Stimulated activated CD8-positive, alpha-beta memory T cell treated with anti-CD3 and anti-CD28 coated beads, Interleukin-12 subunit alpha, Interleukin-12 subunit beta, amount 100 ng/mL, for 4 hours (primary cell): ENCODE measurements at regions not wholly inside any gene's neighbourhood (a gene's known extent, or its start where the extent isn't known, plus 50 kb on each side); places are given as distances from the start of the nearest gene placed in this dataset.
"Not testable (repeated sequence)": the region's sequence is repeated elsewhere in the genome, so short reads cannot be mapped to it uniquely, and the experiment has no call there.

ENCODE experiments used
- DNase-seq: peaks from one replicate; pipeline ENCODE4 v3.0.0-alpha.2; 2020; ENCODE audit warnings: low read depth

GRCh38 chr5:99315413-99316183 lies 386.8 kb upstream of the CHD1 start:
- no peak for DNase-seq

DNA sequence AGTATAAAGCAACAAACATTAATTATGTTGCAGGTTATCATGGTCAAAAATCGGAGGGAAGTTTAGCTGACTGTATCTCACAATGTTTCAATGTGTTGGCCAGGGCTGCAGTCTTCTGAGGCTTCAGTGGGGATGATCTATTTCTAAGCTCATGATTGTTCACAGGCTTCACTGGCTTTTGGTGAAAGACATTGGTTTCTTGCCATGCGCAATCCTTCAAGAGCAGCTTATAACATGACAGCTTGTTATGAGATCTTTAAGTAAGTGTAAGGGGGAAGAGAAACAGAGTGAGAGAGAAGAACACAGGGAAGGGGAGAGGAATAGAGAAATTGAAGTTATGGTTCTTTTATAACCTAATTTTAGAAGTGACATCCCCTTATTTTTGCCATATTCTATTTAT lies 385.9 kb upstream of the CHD1 start:
- no peak for DNase-seq

DNA sequence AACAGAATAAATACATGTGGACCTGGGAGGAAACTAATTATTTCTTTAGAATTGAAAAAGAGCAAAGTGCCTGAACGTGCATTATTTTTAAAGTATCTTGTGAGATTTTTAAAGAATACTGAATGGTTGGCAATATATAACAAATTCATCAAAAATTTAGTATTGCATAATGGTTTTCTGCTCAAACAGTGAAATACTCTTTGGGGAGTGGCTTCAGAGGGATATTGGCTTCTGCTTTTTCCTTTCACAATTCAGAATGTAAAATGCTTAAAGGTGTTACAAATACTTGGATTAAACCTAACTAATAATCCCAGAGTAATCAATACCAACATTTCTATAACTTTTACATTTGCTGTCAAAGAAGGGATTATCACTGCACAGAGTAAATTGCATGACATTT lies 379.3 kb upstream of the CHD1 start:
- no peak for DNase-seq

DNA sequence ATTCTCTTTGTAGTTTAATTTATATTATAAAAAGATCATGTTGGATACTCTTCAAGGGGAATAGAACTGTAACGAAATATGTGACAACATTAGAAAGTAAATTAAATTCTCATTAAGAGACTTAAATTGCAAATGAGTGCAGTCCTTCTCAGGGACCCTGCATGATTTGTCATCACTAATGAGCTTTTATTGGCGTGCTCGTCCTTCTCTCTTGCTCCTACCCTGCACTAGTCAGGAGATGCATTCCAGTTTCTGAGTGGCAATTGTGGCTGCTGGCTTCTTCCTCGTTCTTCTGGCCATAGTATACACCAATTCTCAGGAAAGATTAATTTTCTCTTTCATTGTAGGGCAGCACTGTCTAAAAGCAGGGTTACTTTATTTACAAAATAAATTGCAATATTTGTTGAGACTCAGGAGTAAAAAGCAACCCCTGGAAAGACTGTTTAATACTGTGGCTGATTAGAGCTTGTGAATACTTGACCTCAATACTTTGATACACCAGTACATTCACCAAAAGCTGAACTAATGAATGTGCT lies 376.3 kb upstream of the CHD1 start:
- no peak for DNase-seq

DNA sequence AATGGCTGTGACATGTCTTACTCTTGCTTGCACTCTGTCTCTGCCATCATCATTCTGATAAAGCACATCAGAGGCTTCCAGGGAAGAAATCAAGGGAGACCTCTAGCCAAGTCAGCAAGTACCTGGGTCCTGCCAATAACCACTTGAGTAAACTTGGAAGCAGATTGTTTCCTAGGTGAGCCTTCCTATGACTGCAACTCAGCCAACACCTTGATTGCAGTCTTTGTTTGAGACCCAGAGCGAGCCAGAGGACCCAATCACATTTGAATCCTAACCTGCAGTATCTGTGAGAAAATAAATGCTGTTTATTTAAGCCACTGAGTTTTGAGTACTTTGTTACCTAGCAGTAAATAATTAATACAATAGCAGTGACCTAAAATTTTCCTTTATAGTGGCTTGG lies 356.8 kb upstream of the CHD1 start:
- no peak for DNase-seq

DNA sequence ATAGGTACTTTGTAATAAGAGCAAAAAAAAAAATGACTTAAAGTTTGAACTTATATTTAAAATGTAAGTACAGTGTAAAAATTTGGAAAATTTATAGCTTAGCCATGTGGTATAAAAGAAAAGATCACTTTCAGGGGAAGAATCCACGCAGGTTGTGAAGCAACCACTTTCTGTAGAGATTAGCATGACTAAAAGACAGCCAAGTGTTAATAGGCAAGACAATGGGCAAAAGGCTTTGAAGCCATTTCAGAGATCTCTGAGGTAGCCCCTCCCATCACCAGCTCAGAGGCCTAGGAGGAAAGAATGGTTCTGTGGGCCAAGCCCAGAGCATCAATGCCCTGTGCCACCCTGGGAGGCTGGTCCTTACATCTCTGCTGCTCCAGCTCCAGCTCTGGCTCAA lies 346.3 kb upstream of the CHD1 start:
- DNase-seq: no peak

DNA sequence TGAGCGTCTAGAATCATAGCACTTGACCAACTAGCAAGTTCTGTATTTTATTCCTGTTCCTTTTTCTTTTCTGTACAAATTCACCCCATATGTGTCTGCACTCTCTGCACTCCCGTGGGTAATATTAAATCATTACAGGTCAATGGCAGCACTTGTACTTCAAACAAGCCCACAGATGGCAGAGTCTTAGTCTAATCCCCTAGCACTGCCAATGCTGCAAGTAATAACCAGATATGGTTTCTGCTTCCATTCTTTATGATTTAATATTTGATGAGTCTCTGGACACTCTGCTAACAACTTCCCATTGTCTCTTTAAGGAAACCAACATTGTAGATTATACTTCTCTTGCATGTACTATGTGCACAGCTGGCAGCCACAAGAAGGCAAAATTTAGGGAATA lies 343.8 kb upstream of the CHD1 start:
- no peak for DNase-seq

GRCh38 chr5:99258819-99259218 lies 330.0 kb upstream of the CHD1 start:
- no peak for DNase-seq

GRCh38 chr5:99248066-99248465 lies 319.3 kb upstream of the CHD1 start:
- no peak for DNase-seq

DNA sequence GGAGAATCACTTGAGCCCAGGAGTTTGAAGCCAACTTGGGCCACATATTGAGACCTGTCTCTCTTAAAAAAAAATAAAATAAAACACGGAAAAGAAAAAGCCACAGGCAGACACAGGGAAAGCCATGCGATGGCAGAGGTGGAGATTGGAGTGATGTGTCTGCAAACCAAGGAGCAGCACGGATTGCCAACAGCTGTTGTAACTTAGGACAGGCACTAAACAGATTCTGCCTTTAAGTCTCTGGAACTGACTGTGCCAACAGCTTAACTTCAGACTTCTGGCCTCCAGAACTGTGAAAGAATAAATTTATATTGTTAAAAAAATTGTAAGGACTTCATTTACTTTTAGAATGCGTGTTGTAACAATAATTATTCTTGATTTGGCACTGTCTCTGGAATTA lies 318.5 kb upstream of the CHD1 start:
- DNase-seq: no peak

- no peak for DNase-seq
These were observed 314.3 kb upstream of the CHD1 start for GRCh38 chr5:99243111-99243510.

- DNase-seq: no peak
These were observed 311.1 kb upstream of the CHD1 start for GRCh38 chr5:99239826-99240360.

DNA sequence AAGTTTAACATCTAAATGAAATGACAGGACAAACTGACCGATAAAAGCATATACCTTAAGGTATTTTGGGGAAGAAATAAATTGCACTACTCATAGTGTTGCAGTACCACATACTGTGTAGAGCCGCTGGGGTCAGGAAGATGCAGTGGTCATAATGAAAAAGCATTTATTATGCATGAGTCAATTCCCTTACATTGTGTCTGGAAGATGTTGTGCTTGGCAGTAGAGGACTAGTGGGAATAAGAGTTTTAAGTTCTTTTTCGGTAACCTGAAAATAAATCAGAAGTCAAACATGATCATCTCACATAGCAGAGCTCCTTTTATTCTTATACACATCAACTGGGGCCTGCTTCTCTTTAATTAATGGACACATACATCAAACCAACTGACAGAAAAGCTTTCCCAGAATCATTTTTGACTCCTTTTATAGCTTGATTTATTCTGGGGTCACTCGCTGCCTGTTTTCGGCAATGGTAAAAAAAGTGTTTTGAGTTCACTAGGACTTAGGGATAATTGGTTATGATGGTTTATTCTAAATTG lies 262.5 kb upstream of the CHD1 start:
- no peak for DNase-seq

- DNase-seq: no peak
These were observed 258.8 kb upstream of the CHD1 start for GRCh38 chr5:99187611-99188010.

GRCh38 chr5:99179206-99179605 lies 250.4 kb upstream of the CHD1 start:
- no peak for DNase-seq

DNA sequence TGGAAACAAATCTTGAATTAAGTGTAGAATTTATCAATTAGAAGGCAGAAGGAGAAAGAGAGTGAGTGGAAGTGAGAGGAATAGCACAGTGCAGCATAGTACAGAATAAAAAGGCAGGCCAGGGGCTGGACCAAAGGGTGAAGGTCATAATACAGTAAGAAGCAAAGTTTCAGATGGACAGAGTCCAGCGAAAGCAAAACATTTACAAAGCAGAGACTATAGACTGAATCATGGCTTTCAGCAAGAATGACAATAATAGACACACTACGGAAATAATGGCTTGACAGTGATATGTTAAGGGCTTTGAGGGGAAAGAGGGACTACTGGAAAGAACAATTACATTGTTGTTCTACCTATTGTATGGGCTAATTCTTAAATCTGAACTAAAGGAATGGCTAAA lies 249.0 kb upstream of the CHD1 start:
- no peak for DNase-seq

- DNase-seq: no peak
These were observed 247.4 kb upstream of the CHD1 start for GRCh38 chr5:99176186-99176585.

- no peak for DNase-seq
These were observed 240.5 kb upstream of the CHD1 start for GRCh38 chr5:99169309-99169708.

DNA sequence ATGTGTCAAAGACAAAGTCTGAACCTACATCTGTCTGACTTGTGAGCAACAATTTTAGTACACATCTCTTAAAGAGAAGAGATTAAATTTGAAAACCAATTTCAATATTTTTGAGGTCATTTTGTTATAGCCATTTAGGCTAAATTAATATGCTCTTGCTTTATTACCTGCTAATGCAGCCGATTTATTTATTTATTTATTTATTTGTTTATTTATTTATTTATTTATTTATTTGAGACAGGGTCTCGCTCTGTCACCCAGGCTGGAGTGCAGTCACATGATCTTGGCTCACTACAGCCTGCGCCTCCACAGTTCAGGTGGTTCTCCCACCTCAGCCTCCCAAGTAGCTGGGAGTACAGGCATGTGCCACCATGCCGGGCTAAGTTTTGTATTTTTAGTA lies 232.7 kb upstream of the CHD1 start:
- not testable (repeated sequence) for DNase-seq

DNA sequence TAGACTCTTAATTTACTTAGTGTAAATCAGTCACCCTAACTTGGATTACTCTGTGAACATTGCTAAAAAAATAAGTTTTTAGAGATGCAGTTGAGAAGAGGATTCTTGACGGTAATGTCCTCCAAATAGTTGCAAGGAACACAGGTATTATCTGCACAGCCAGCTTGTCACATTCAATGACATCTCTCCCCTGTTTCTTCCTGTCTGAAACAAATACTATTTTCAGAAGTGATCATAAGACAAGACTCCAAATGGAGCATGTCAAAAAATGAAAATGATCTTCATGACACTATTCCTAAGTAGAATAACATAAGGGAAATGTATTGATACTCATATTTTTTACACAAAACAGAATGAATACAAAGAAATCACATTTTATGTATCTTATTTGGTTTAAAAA lies 227.9 kb upstream of the CHD1 start:
- DNase-seq: no peak

- DNase-seq: not testable (repeated sequence)
These were observed 214.5 kb upstream of the CHD1 start for GRCh38 chr5:99143283-99143795.

- no peak for DNase-seq
These were observed 212.8 kb upstream of the CHD1 start for GRCh38 chr5:99141534-99142128.

- no peak for DNase-seq
These were observed 210.1 kb upstream of the CHD1 start for GRCh38 chr5:99138911-99139310.
